Fibroblast of the aortic adventitia (primary cell): ENCODE measurements at regions not wholly inside any gene's neighbourhood (a gene's known extent, or its start where the extent isn't known, plus 50 kb on each side); places are given as distances from the start of the nearest gene placed in this dataset.

ENCODE experiments used
- DNase-seq: peaks from one replicate; pipeline ENCODE4 v3.0.0-alpha.2; 2010; ENCODE audit warnings: low read depth
- H3K4me3 ChIP-seq: 2 replicates; pipeline ENCODE4 v1.5.1; 2011; ENCODE audit warnings: low read depth, mild to moderate bottlenecking, control low read depth, low read length, moderate library complexity
- TF ChIP-seq, protein P1 (sequence below): IDR thresholded peaks from 2 replicates; pipeline ENCODE4 v1.5.1; 2011; ENCODE audit warnings: mild to moderate bottlenecking, low read length, control low read depth, inconsistent platforms; ENCODE audit not compliant: insufficient read depth

DNA sequence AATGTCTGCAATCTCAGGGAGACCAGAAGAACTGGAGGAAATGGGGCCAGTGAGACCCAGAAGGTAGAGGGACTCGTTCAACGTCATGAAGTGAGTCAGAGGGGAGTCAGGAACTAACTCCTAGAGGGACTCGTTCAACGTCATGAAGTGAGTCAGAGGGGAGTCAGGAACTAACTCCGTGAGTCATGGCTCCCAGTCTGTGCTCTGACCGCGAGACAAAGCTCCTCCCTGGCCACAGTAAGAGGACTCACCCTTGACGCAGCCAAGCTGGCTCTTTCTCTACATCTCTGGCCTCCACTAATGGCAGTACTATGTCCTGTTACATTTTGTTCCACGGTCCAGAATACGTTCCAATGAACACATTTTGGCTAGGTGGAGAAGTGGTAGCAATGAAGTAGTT, 902.5 kb downstream of the KCNJ2 start:
- TF ChIP-seq, protein P1, sequence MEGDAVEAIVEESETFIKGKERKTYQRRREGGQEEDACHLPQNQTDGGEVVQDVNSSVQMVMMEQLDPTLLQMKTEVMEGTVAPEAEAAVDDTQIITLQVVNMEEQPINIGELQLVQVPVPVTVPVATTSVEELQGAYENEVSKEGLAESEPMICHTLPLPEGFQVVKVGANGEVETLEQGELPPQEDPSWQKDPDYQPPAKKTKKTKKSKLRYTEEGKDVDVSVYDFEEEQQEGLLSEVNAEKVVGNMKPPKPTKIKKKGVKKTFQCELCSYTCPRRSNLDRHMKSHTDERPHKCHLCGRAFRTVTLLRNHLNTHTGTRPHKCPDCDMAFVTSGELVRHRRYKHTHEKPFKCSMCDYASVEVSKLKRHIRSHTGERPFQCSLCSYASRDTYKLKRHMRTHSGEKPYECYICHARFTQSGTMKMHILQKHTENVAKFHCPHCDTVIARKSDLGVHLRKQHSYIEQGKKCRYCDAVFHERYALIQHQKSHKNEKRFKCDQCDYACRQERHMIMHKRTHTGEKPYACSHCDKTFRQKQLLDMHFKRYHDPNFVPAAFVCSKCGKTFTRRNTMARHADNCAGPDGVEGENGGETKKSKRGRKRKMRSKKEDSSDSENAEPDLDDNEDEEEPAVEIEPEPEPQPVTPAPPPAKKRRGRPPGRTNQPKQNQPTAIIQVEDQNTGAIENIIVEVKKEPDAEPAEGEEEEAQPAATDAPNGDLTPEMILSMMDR: no peak
- peak; percentile 91 for DNase-seq
- H3K4me3 ChIP-seq: no peak overlapping the region

DNA sequence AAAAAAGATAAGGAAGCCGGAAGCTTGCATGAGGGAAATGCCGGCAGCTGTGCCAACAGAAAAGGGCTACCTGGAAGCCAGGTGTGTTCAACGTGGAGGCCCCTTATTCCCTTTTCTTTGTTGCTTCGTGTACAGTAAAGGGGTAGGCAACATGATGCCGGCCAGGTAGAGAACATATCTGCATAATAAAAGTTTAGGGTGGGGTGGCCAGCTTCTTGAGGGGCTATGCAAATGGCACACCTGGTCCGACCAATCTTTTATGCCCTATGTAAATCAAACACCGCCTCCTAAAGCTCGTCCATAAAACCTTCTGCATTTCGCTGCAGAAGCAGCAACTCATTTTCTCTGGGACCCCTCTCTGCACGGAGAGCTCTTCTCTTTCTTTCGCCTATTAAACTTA, 911.6 kb downstream of the KCNJ2 start:
- TF ChIP-seq, protein P1: no peak

DNA sequence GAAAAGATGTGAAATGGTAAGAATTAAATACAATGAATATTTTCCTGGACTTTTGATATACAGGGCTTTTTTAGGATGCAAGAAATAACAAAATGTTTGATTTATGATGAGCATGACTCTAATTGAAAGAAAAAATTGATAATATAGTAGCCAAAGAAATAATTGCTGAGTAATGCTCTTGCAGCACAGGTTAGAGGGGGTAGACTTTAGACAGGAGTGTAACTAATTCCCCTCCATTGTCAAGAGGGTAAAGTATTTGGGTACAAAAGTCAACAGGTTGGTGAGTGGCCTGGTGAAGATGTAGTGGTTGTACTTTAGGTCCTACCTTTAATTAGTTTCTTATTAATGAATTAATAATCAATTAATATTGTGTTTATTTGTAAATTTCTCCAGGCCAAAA, 912.3 kb downstream of the KCNJ2 start:
- DNase-seq: no peak
- TF ChIP-seq, protein P1: no peak
- H3K4me3 ChIP-seq: no peak overlapping the region

More for the DNA sequence above, 911.6 kb downstream of the KCNJ2 start:
- no peak for DNase-seq
- no peak overlapping the region for H3K4me3 ChIP-seq

DNA sequence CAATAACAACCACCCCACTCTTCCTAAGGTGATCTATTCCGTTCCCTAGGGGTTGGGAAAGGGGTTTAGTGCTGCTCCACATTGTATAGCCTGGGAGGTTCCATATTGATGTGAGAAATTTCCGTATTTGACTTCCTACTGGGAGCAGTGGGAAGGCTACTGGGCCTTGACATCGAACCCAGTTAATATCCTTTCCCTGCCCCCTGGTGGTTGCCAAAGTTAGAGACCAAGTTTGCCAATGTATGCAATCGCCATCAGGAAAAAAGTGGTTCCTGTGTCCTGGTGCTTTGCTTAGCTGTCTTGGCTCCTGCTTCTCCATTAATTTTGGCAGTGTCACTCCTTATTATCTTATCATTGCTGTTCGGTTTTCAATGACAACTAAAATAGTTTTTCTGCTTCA, 914.9 kb downstream of the KCNJ2 start:
- H3K4me3 ChIP-seq: no peak overlapping the region
- DNase-seq: peak; percentile 24
- TF ChIP-seq, protein P1: peak; percentile 47

DNA sequence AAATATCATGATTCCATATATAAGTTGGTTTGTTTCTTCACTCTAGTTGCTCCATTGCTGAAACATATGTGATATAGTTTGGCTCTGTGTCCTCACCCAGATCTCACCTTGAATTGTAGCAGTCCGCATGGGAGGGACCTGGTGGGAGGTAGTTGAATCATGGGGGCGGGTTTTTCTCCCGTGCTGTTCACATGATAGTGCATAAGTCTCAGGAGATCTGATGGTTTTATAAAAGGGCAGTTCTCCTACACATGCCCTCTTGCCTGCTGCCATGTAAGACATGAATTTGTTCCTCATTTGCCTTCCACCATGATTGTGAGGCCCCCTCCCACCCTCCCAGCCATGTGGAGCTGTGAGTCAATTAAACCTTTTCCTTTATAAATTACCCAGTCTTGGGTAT, 915.5 kb downstream of the KCNJ2 start:
- H3K4me3 ChIP-seq: no peak overlapping the region
- no peak for DNase-seq
- TF ChIP-seq, protein P1: no peak

DNA sequence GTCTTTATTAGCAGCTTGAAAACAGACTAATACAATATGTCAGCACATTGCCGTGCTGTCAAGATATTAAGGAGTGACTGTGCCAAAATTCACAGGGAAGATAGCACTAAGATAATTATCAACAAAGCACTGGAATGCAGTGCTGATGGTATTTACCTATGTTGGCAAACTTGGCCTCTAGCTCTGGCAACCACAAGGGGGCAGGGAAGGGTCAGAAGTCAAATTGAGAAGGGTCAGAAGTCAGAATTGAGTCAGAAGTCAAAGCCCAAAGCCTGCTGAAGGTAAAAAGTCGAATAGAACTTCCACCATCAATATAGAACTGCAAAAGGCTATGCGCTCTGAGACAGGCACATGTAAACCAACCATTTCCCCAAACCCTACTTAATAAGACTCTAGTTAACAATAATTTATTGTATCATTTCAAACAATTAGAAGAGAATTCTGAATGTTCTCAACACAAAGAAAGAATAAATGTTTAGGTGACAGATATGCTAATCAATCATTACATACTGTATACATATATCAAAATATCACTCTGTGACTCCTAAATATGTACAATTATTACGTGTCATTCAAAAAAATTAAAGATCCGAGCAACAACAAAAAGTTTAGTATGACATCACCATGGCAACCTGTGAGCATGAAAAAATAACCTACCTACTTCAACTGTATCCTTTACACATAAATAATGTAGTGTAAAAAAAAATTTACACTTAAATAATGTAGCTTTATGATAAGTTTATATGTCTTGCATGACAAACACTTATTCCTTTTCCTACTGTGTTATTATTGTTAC, 916.1 kb downstream of the KCNJ2 start:
- TF ChIP-seq, protein P1: no peak
- H3K4me3 ChIP-seq: no peak overlapping the region
- DNase-seq: no peak

DNA sequence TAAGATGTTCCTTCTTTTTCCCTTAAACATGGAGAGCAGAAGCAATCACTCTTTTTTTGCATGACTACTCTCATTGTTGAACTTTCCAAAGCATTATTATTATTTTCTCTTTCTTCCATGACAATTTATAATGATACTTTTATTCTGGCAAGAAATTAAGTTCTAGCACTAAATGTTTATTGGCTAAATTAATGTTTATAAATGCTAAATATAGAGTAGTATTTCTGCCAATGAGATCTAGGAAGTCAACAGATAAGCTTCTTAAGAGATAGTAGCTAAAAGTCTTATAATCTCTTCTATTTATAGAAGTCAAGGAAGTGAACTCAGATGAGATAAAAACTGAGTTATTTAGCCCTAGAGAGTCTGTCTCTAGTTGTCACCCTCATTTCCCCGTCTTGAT, 920.1 kb downstream of the KCNJ2 start:
- no peak for DNase-seq

More for the DNA sequence above, 920.1 kb downstream of the KCNJ2 start:
- H3K4me3 ChIP-seq: no peak overlapping the region
- TF ChIP-seq, protein P1: no peak
